GM12892 (cell line): ENCODE measurements at regions not wholly inside any gene's neighbourhood (a gene's known extent, or its start where the extent isn't known, plus 50 kb on each side); places are given as distances from the start of the nearest gene placed in this dataset.

Source experiments
- DNase-seq: peaks from one replicate; pipeline ENCODE4 v3.0.0; 2011; ENCODE audit not compliant: insufficient read length
- FAIRE-seq: peaks from 2 replicates; lab custom pipeline; 2011; peaks lifted over from hg19 to GRCh38; lab: Jason Lieb, UNC
- POLR2A ChIP-seq: IDR thresholded peaks from 2 replicates; pipeline ENCODE4 v1.6.1; 2011; ENCODE audit warnings: low read depth, low read length, control low read depth
- POLR2AphosphoS5 ChIP-seq: IDR thresholded peaks from 2 replicates; pipeline ENCODE4 v1.6.1; 2011; ENCODE audit warnings: low read depth, low read length, control low read depth
- TAF1 ChIP-seq: IDR thresholded peaks from 2 replicates; pipeline ENCODE4 v1.6.1; 2011; ENCODE audit warnings: low read depth, mild to moderate bottlenecking, control low read depth, low read length, borderline replicate concordance

DNA sequence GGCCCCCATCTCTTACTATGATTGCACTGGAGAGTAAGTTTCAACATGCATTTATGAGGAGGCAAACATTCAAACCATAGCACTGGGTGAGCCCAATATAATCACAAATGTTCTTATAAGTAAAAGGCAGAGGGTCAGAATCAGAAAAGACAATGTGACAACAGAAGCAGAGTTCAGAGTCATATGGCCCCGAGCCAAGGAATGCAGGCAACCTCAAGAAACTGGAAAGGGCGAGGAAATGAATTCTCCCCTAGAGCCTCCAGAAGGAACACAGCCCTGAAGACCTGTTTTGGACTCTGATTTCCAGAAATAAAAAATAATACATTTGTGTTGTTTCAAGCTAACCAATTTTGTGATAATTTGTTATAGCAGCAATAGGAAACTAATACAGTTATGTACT, 81.3 kb upstream of the ABI3BP start:
- FAIRE-seq = no peak
- TF ChIP-seq POLR2AphosphoS5 = no peak
- no peak for TF ChIP-seq TAF1
- no peak for TF ChIP-seq POLR2A
- DNase-seq = no peak

DNA sequence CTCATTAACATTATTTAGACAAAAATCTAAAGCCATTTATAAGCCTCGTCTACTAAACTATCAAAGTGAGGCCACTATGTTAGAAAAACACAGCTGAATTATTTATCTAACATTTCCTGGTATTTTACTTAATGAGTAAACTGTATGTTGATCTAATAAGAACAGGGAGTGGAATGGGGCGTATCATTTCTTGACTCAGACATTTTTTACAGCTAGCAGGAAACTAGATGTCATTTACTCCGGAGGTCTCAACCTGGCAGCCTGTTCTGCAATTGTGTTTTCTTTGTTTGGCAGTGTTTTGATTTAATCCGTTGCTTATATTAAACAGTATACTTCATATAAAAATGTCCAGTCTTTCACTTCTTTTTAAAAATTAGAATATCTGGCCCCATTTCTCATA, 79.1 kb upstream of the ABI3BP start:
- no peak for TF ChIP-seq POLR2AphosphoS5
- no peak for TF ChIP-seq TAF1
- TF ChIP-seq POLR2A = no peak
- no peak for FAIRE-seq
- DNase-seq = no peak

DNA sequence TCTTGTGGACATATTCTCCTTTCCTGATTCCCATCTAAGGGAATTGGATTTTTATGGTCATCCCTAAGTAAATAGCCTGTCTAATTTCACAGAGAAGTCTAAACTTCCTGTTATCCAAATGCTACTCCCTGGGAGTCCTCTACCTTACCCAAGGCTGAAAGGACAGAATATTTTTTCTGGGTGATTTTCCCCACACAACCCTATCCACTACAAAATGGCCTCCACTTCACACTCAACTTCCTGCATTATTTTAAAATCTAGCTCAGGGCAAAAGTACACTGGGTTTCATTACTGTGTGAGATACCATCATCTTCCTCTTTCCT, 77.5 kb upstream of the ABI3BP start:
- DNase-seq (no peak), FAIRE-seq (no peak)
- TF ChIP-seq POLR2AphosphoS5 = no peak
- no peak for TF ChIP-seq POLR2A
- no peak for TF ChIP-seq TAF1

DNA sequence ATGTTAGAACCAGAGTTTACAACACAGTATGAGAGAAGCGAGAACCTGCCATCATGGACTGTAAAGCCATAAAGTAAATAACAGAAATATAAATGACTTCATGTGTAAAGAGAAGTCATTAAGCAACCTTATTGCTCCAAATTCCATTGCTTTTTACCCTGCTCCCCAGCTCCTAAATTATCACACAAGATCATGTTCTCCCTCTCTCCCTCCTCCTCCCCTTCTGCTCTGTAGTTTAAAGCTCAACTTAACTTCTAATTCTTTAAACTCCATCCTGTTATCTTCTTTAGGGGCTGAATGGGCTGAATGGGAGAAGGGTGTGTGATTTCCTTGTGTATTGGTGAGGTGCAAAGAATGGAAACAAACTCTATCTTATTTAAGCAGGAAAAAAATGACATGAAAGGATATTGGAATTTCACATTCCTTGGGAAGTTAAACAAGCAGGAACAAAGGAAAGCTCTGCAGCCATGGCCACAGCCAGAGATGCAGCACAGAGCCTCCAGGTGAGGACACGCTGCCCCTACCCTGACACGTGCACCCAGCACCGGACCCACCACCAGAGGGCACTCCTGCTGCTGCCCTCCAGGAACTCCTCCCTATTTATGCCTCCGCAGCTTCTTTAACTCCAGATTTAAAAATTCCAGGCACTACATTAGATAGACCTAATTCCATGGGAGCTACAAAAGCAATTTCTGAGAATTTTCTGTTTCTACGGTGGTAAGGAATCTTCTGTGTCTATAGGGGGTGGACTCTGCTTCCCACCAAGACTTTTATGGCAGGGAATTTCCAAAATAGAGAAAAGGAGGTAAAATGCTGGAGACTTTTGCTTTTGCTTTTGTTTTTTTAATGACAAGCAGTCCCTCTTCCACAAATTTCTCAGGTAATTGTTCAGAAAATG, 76.9 kb upstream of the ABI3BP start:
- peak; percentile 17 for DNase-seq
- FAIRE-seq = no peak
- TF ChIP-seq POLR2A (no peak), TAF1 (no peak), POLR2AphosphoS5 (no peak)

DNA sequence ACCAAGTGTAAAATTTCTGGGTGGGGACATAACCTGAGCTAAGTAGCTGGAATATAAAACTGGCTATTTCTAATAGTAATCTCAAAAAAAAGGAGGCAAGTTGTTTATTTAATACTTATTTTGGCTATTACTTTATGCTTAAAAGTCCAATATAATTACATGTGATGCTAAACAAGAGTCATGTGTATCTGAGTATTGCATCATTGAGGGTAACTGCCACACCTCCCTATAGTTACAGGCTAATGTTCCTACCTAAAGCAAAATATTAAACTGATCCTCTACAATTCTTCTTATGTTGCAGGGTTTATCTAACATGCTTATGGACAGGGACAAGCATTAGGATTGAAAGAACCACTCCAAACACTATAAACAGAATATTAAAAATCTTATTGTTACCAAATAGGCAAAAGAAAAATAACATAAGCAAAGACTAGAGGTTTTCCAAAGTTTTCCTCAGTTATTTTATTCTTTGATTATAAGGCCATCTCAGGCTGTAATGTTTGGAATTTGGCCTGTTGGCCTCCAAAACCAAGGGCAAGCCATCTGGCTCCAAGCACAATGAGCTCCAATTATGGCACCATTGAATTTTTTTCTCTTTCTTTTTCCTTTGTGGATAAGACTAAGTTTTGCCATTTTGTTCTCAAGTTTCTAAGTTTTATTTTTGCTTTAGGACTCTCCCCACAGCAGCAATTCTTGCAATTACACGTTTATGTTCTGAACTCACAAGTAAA, 75.8 kb upstream of the ABI3BP start:
- FAIRE-seq (no peak), DNase-seq (no peak)
- TF ChIP-seq TAF1 (no peak), POLR2A (no peak), POLR2AphosphoS5 (no peak)

GRCh38 chr3:101066711-101067129, 73.5 kb upstream of the ABI3BP start:
- no peak for TF ChIP-seq POLR2A
- TF ChIP-seq TAF1 = no peak
- no peak for TF ChIP-seq POLR2AphosphoS5
- no peak for FAIRE-seq
- DNase-seq = no peak

DNA sequence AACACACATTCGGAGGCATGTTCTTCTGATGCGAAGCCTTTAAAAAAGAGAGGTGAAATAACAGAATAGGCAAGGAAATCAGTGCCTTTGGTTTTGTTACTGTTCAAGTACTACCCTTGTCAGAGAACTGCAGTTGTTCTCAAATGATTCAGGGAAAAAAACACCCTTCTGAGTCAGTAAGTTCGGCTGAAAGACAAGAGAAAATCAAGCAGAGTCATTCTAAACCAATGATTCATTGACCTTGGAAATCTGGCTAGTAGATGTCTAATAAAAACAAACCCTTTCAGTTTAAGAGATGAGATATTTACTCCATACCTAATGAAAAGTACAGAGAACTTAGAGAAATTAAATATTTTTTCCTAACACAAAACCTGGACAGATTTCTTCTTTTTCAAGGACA, 72.7 kb upstream of the ABI3BP start:
- DNase-seq (no peak), FAIRE-seq (no peak)
- no peak for TF ChIP-seq POLR2AphosphoS5
- TF ChIP-seq TAF1 = no peak
- TF ChIP-seq POLR2A = no peak

GRCh38 chr3:101063401-101063800, 70.2 kb upstream of the ABI3BP start:
- no peak for DNase-seq
- FAIRE-seq = no peak
- TF ChIP-seq TAF1 (no peak), POLR2A (no peak), POLR2AphosphoS5 (no peak)

GRCh38 chr3:101061312-101061711, 68.1 kb upstream of the ABI3BP start:
- no peak for FAIRE-seq
- TF ChIP-seq POLR2A (no peak), TAF1 (no peak), POLR2AphosphoS5 (no peak)
- no peak for DNase-seq

DNA sequence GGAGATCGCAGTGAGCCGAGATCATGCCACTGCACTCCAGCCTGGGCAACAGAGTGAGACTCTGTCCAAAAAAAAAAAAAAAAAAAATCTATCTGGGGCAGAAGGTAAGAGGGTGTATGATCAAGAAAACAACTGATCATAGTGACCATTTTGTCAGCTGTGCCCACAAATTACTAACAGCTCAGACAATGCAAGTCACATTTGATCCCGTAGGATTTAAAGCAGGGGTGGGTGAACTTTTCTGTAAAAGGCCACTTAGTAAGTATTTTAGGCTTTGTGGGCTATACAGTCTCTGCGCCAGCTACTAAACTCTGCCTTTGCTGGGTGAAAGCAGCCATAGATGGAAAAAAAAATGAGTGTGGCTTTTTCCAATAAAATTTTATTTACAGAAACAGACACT, 57.6 kb upstream of the ABI3BP start:
- DNase-seq (no peak), FAIRE-seq (no peak)
- TF ChIP-seq POLR2AphosphoS5 (no peak), TAF1 (no peak), POLR2A (no peak)

- FAIRE-seq = no peak
- no peak for DNase-seq
- TF ChIP-seq POLR2AphosphoS5 (no peak), POLR2A (no peak), TAF1 (no peak)
Measured at GRCh38 chr3:101050046-101050445, 56.8 kb upstream of the ABI3BP start.
